K562 (cell line): ENCODE measurements at regions not wholly inside any gene's neighbourhood (a gene's known extent, or its start where the extent isn't known, plus 50 kb on each side); places are given as distances from the start of the nearest gene placed in this dataset.

Experiments
- ATAC-seq: fragments of 200-7000 bp; cut with Tn5 transposase; 3 replicates; pipeline ENCODE4 v1.9.1; 2020; ENCODE audit warnings: moderate library complexity
- BruUV-seq: library from RNA; stranded (reverse); fragments of 400-500 nt; replicated peaks from 2 replicates; lab custom pipeline; 2021; lab: Mats Ljungman, UMichigan
- CTCF ChIA-PET: fragments of 300-600 bp; formaldehyde crosslinking; extraction: SDS; loops from one replicate; lab custom pipeline; 2021; ENCODE audit warnings: low intra/inter-chr PET ratio; lab: Yijun Ruan, JAX
- POLR2A ChIA-PET: fragments of 300-600, 350-650 bp; sonication (Branson Sonifier 250); formaldehyde crosslinking; extraction: SDS; loops from one replicate; lab custom pipeline; 2021; ENCODE audit warnings: antibody characterized with exemption, inconsistent platforms; lab: Yijun Ruan, JAX
- DNase-seq, 4 experiments: peaks; one replicate each; pipeline versions ENCODE4 v3.0.0 to v3.0.0-alpha.2; 2011 to 2018; ENCODE audit warnings: low spot score in 3 of 4, mixed read lengths in 3 of 4; ENCODE audit errors: extremely low read depth in 1 of 4
- FAIRE-seq: peaks from 2 replicates; lab custom pipeline; 2011; peaks lifted over from hg19 to GRCh38; lab: Jason Lieb, UNC
- H2AFZ ChIP-seq: 2 replicates; pipeline ENCODE4 v1.6.0; 2011; ENCODE audit warnings: low read depth, low read length, control low read depth, inconsistent platforms
- H3K27ac ChIP-seq: fragments of 200-600 bp; 3 replicates; pipeline ENCODE4 v1.8.0; 2011; ENCODE audit warnings: low read depth, mild to moderate bottlenecking, control low read depth, inconsistent platforms, low read length, moderate library complexity, mixed read lengths; ENCODE audit errors: extremely low read depth
- H3K27me3 ChIP-seq, 2 experiments: fragments of 300-600 bp in 1 of 2; 2 replicates in 1 of 2; 3 replicates in 1 of 2; pipeline versions ENCODE4 v1.6.0 to v1.8.0; 2011; ENCODE audit warnings: inconsistent platforms in 2 of 2, low read length in 2 of 2, mild to moderate bottlenecking in 1 of 2, mixed read lengths in 1 of 2, moderate library complexity in 1 of 2; ENCODE audit not compliant: control insufficient read depth in 2 of 2, insufficient read depth in 2 of 2
- H3K36me3 ChIP-seq: fragments of 300-600 bp; 3 replicates; pipeline ENCODE4 v1.8.0; 2011; ENCODE audit warnings: mild to moderate bottlenecking, low read length, inconsistent platforms; ENCODE audit not compliant: control insufficient read depth, insufficient read depth
- H3K4me1 ChIP-seq, 2 experiments: fragments of 200-600 bp in 1 of 2; replicated peaks in 1 of 2; 2 replicates in 1 of 2; 3 replicates in 1 of 2; pipeline versions ENCODE4 v1.5.1 to v1.8.0; 2011; ENCODE audit warnings: inconsistent platforms in 2 of 2, low read length in 2 of 2, mild to moderate bottlenecking in 1 of 2, mixed read lengths in 1 of 2, moderate library complexity in 1 of 2; ENCODE audit not compliant: control insufficient read depth in 2 of 2, insufficient read depth in 2 of 2
- H3K4me2 ChIP-seq: 2 replicates; pipeline ENCODE4 v1.6.1; 2011; ENCODE audit warnings: low read length, control low read depth, inconsistent platforms, mixed read lengths; ENCODE audit not compliant: insufficient read depth
- H3K4me3 ChIP-seq: fragments of 200-600 bp; sonication (generic), shearing (Covaris generic); 2 replicates; pipeline ENCODE4 v1.5.1; 2016; ENCODE audit warnings: control low read depth, inconsistent platforms
- H3K79me2 ChIP-seq: fragments of 200-600 bp; 3 replicates; pipeline ENCODE4 v1.8.0; 2011; ENCODE audit warnings: low read length, inconsistent platforms; ENCODE audit not compliant: control insufficient read depth, insufficient read depth
- H3K9ac ChIP-seq, 2 experiments: 2 replicates each; pipeline versions ENCODE4 v1.6.0 to v1.6.1; 2011; ENCODE audit warnings: low read depth in 2 of 2, low read length in 2 of 2, control low read depth in 1 of 2, inconsistent platforms in 1 of 2, mild to moderate bottlenecking in 1 of 2, mixed read lengths in 1 of 2; ENCODE audit not compliant: insufficient read depth in 1 of 2
- H3K9me1 ChIP-seq: one replicate; pipeline ENCODE4 v1.6.0; 2011; ENCODE audit warnings: inconsistent platforms, mild to moderate bottlenecking, low read length, moderate library complexity; ENCODE audit not compliant: control insufficient read depth, insufficient read depth
- H3K9me3 ChIP-seq: replicated peaks from 2 replicates; pipeline ENCODE4 v1.5.1; 2011; ENCODE audit warnings: low read depth, low read length, inconsistent platforms; ENCODE audit not compliant: control insufficient read depth, insufficient read depth
- H4K20me1 ChIP-seq: replicated peaks from 2 replicates; pipeline ENCODE4 v1.6.1; 2011; ENCODE audit warnings: low read length, inconsistent platforms, mixed read lengths; ENCODE audit not compliant: control insufficient read depth, insufficient read depth
- CCAR2 ChIP-seq: fragments of 200-400 bp; formaldehyde crosslinking; IDR thresholded peaks from 2 replicates; pipeline ENCODE4 v1.6.1; 2017; ENCODE audit warnings: mild to moderate bottlenecking, low read depth, low read length
- HDAC2 ChIP-seq: fragments of 450-650 bp; IDR thresholded peaks from 2 replicates; pipeline ENCODE4 v1.6.1; 2016; ENCODE audit warnings: mild to moderate bottlenecking
- HLTF ChIP-seq: fragments of 450-650 bp; IDR thresholded peaks from 2 replicates; pipeline ENCODE4 v1.6.1; 2016
- PTRF ChIP-seq: fragments of 450-650 bp; IDR thresholded peaks from 2 replicates; pipeline ENCODE4 v1.6.1; 2016; ENCODE audit warnings: mild to moderate bottlenecking, missing genetic modification characterization, missing compliant biosample characterization
- SIX5 ChIP-seq, 2 experiments: IDR thresholded peaks; 2 replicates each; pipeline ENCODE4 v1.6.1; 2011; ENCODE audit warnings: low read length in 2 of 2, borderline replicate concordance in 1 of 2, low read depth in 1 of 2, mild to moderate bottlenecking in 1 of 2, moderate library complexity in 1 of 2; ENCODE audit not compliant: insufficient read depth in 1 of 2
- TBP ChIP-seq: optimal IDR thresholded peaks from 2 replicates; pipeline ENCODE3; 2011; ENCODE audit warnings: low read depth, low read length, improper control_type of control experiment
- TCF3 ChIP-seq: sonication (generic); formaldehyde crosslinking; IDR thresholded peaks from 2 replicates; pipeline ENCODE4 v1.4.0; 2020; ENCODE audit warnings: mild to moderate bottlenecking, missing genetic modification reagents
- ZBED1 ChIP-seq: IDR thresholded peaks from 2 replicates; pipeline ENCODE4 v1.6.1; 2014
- ZKSCAN3 ChIP-seq: fragments of 250-450 bp; sonication (Bioruptor Pico); IDR thresholded peaks from 2 replicates; pipeline ENCODE4 v1.4.0; 2020
- ZNF146 ChIP-seq: IDR thresholded peaks from one replicate; pipeline ENCODE4 v1.6.1; 2018; ENCODE audit warnings: missing compliant biosample characterization; ENCODE audit not compliant: unreplicated experiment
- WGBS: fragments of 100-300 bp; shearing (Covaris generic); methylation state at CpG from one replicate; pipeline ENCODE4 v1.1.6; 2016; ENCODE audit warnings: low coverage, mixed read lengths; ENCODE audit not compliant: insufficient coverage; ENCODE audit errors: missing lambda C conversion rate; 5-methylcytosine and 5-hydroxymethylcytosine counted together
- in situ Hi-C: fragments of 300-500 bp; cut with MboI; formaldehyde crosslinking; loops from 4 replicates; pipeline ENCODE4 v1.15.0; 2018; ENCODE audit warnings: inconsistent platforms, mixed read lengths
- intact Hi-C: fragments of 100-400 bp; cut with micrococcal nuclease; formaldehyde crosslinking; loops from 2 replicates; pipeline ENCODE4 v1.14.2; 2022
- TF ChIP-seq, protein P1 (sequence below): fragments of 450-650 bp; IDR thresholded peaks from 2 replicates; pipeline ENCODE4 v1.6.1; 2016; ENCODE audit warnings: borderline replicate concordance
- TF ChIP-seq, protein P2 (sequence below): fragments of 450-650 bp; IDR thresholded peaks from 2 replicates; pipeline ENCODE4 v1.6.1; 2016; ENCODE audit warnings: mild to moderate bottlenecking
- TF ChIP-seq, protein P3 (sequence below): fragments of 450-650 bp; IDR thresholded peaks from 2 replicates; pipeline ENCODE4 v1.7.0; 2016; ENCODE audit warnings: borderline replicate concordance
- TF ChIP-seq, protein P4 (sequence below), 3 experiments: fragments of 200-800 bp in 1 of 3; fragments of 250-450 bp in 1 of 3; fragments of 450-650 bp in 1 of 3; sonication (Bioruptor Pico) in 1 of 3; sonication (Bioruptor generic) in 1 of 3; formaldehyde crosslinking in 1 of 3; IDR thresholded peaks; 2 replicates each; pipeline versions ENCODE4 v1.6.1 to v1.8.0; 2016 to 2022; ENCODE audit warnings: mild to moderate bottlenecking in 2 of 3, missing genetic modification characterization in 2 of 3, missing compliant biosample characterization in 1 of 3, moderate library complexity in 1 of 3

DNA sequence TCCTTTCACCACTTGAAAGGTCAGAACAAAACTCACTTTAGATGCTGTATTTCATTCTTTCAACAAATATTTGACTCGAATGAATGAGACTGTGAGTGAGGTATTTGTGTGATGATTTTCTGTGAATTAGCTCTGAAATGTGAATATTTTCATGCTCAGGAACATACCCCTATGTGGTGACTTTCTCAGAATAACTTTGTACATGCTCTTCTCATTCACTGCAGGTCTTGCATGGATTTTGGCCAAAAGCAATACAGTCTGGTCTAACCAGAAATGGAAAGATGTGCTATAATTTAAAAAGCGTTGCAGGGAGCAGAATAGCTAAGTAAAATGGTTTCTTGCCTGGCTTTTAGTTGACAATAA, 75.5 kb downstream of the MYCN start:
- 0% methylated on average over 2 of the region's 2 CpGs for WGBS
- Histone ChIP-seq H3K9me1 (no peaks in the 10 kb centered on the region), H3K36me3 (no peaks in the 10 kb centered on the region), H3K79me2 (no peaks in the 10 kb centered on the region), H3K9ac (no peak overlapping the region), H3K4me1 (no peaks in the 10 kb centered on the region), H3K4me3 (no peak overlapping the region), H4K20me1 (no peaks in the 10 kb centered on the region), H2AFZ (no peak overlapping the region), H3K9me3 (no peaks in the 10 kb centered on the region), H3K4me2 (no peak overlapping the region)
- BruUV-seq, result no TSS peak
- intact Hi-C loops, result no loop called here
- no peak for ATAC-seq
- CTCF ChIA-PET, result no interaction called here
- no peak for FAIRE-seq
- in situ Hi-C loops, result no loop called here
- no peak for DNase-seq
- TF ChIP-seq CCAR2 (no peak), ZKSCAN3 (CRISPR knock-in tag) (no peak), SIX5 (IDR thresholded peaks at IDR 0.05; ENCODE audit: borderline replicate concordance in 1 of 2, insufficient read depth in 1 of 2, low read depth in 1 of 2, low read length in 2 of 2) (no peak), HLTF (no peak), TBP (no peak), ZNF146 (CRISPR knock-in tag) (no peak), ZBED1 (no peak), HDAC2 (no peak), PTRF (tag) (no peak), TCF3 (no peak)
- TF ChIP-seq, protein P1, sequence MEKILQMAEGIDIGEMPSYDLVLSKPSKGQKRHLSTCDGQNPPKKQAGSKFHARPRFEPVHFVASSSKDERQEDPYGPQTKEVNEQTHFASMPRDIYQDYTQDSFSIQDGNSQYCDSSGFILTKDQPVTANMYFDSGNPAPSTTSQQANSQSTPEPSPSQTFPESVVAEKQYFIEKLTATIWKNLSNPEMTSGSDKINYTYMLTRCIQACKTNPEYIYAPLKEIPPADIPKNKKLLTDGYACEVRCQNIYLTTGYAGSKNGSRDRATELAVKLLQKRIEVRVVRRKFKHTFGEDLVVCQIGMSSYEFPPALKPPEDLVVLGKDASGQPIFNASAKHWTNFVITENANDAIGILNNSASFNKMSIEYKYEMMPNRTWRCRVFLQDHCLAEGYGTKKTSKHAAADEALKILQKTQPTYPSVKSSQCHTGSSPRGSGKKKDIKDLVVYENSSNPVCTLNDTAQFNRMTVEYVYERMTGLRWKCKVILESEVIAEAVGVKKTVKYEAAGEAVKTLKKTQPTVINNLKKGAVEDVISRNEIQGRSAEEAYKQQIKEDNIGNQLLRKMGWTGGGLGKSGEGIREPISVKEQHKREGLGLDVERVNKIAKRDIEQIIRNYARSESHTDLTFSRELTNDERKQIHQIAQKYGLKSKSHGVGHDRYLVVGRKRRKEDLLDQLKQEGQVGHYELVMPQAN, result no peak
- TF ChIP-seq, protein P2, sequence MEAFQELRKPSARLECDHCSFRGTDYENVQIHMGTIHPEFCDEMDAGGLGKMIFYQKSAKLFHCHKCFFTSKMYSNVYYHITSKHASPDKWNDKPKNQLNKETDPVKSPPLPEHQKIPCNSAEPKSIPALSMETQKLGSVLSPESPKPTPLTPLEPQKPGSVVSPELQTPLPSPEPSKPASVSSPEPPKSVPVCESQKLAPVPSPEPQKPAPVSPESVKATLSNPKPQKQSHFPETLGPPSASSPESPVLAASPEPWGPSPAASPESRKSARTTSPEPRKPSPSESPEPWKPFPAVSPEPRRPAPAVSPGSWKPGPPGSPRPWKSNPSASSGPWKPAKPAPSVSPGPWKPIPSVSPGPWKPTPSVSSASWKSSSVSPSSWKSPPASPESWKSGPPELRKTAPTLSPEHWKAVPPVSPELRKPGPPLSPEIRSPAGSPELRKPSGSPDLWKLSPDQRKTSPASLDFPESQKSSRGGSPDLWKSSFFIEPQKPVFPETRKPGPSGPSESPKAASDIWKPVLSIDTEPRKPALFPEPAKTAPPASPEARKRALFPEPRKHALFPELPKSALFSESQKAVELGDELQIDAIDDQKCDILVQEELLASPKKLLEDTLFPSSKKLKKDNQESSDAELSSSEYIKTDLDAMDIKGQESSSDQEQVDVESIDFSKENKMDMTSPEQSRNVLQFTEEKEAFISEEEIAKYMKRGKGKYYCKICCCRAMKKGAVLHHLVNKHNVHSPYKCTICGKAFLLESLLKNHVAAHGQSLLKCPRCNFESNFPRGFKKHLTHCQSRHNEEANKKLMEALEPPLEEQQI, result no peak
- TF ChIP-seq, protein P3, sequence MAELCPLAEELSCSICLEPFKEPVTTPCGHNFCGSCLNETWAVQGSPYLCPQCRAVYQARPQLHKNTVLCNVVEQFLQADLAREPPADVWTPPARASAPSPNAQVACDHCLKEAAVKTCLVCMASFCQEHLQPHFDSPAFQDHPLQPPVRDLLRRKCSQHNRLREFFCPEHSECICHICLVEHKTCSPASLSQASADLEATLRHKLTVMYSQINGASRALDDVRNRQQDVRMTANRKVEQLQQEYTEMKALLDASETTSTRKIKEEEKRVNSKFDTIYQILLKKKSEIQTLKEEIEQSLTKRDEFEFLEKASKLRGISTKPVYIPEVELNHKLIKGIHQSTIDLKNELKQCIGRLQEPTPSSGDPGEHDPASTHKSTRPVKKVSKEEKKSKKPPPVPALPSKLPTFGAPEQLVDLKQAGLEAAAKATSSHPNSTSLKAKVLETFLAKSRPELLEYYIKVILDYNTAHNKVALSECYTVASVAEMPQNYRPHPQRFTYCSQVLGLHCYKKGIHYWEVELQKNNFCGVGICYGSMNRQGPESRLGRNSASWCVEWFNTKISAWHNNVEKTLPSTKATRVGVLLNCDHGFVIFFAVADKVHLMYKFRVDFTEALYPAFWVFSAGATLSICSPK, result no peak
- TF ChIP-seq, protein P4, sequence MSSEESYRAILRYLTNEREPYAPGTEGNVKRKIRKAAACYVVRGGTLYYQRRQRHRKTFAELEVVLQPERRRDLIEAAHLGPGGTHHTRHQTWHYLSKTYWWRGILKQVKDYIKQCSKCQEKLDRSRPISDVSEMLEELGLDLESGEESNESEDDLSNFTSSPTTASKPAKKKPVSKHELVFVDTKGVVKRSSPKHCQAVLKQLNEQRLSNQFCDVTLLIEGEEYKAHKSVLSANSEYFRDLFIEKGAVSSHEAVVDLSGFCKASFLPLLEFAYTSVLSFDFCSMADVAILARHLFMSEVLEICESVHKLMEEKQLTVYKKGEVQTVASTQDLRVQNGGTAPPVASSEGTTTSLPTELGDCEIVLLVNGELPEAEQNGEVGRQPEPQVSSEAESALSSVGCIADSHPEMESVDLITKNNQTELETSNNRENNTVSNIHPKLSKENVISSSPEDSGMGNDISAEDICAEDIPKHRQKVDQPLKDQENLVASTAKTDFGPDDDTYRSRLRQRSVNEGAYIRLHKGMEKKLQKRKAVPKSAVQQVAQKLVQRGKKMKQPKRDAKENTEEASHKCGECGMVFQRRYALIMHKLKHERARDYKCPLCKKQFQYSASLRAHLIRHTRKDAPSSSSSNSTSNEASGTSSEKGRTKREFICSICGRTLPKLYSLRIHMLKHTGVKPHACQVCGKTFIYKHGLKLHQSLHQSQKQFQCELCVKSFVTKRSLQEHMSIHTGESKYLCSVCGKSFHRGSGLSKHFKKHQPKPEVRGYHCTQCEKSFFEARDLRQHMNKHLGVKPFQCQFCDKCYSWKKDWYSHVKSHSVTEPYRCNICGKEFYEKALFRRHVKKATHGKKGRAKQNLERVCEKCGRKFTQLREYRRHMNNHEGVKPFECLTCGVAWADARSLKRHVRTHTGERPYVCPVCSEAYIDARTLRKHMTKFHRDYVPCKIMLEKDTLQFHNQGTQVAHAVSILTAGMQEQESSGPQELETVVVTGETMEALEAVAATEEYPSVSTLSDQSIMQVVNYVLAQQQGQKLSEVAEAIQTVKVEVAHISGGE (CRISPR knock-in tag; IDR thresholded peaks at IDR 0.05), result no peak
- TF ChIP-seq, all 486 proteins: peak for 0
- POLR2A ChIA-PET, result no interaction called here
- Histone ChIP-seq H3K27me3 (peaks cover 4 to 32% of the 10 kb centered on the region in 2 experiments; a peak in 4 of 5 replicates), H3K27ac (no peak overlapping the region)
